ENCODE measurements at regions not wholly inside any gene's neighbourhood (a gene's known extent, or its start where the extent isn't known, plus 50 kb on each side); places are given as distances from the start of the nearest gene placed in this dataset.
A peak's percentile ranks its signal among the peaks of the same experiment; 100 is the strongest.

GRCh38 chr18:48477348-48477747 lies 61.5 kb upstream of the CTIF start:
- TF ChIP-seq POLR2AphosphoS5 (IDR thresholded peaks at IDR 0.05; ENCODE audit: insufficient read depth, low read depth, low read length) (no peak), POLR2A (IDR thresholded peaks at IDR 0.05; ENCODE audit: low read depth, low read length) (no peak), JUN (IDR thresholded peaks at IDR 0.05; ENCODE audit: borderline replicate concordance, insufficient read depth, insufficient read length, low read depth) (no peak)
- intact Hi-C loops (cut with micrococcal nuclease) (loop anchor here (2.0 to 10.0 kb wide), 2 partner anchors 85 to 757 kb away; no protein-coding TSS in a partner anchor), dilution Hi-C loops (cut with MboI; ENCODE audit: extremely low pct_ligation_motif_present, low sequenced_read_pairs) (no loop called here)
- Histone ChIP-seq H3K9me3 (replicated peaks; ENCODE audit: control insufficient read depth, insufficient read depth, low read length) (no peaks in the 10 kb centered on the region), H3K9me1 (replicated peaks; ENCODE audit: control insufficient read depth, extremely low read depth, insufficient read depth, low read length) (no peaks in the 10 kb centered on the region), H3K27me3 (ENCODE audit: control insufficient read depth in 2 of 2, insufficient read depth in 2 of 2, low read length in 2 of 2) (peaks cover 0 to 7% of the 10 kb centered on the region in 2 experiments), H3K4me1 (ENCODE audit: control insufficient read depth, extremely low read depth, insufficient read depth, low read length) (peaks cover 2% of the 10 kb centered on the region), H3K4me3 (replicated peaks in 1 of 3; ENCODE audit: insufficient read depth in 1 of 3, low read depth in 1 of 3, low read length in 3 of 3) (no peak overlapping the region), H4K20me1 (replicated peaks; ENCODE audit: control insufficient read depth, extremely low read depth, insufficient read depth, low read length) (no peaks in the 10 kb centered on the region), H3K79me2 (ENCODE audit: control insufficient read depth, insufficient read depth, low read length) (no peaks in the 10 kb centered on the region), H2AFZ (ENCODE audit: low read depth, low read length) (no peak overlapping the region), H3K4me2 (ENCODE audit: insufficient read depth, low read length) (no peak overlapping the region), H3K36me3 (ENCODE audit: control insufficient read depth in 2 of 2, extremely low read depth in 1 of 2, insufficient read depth in 2 of 2, low read length in 2 of 2) (no peaks in the 10 kb centered on the region), H3K9ac (replicated peaks; ENCODE audit: extremely low read depth, insufficient read depth, low read length) (no peak overlapping the region), H3K27ac (ENCODE audit: insufficient read depth, low read depth, low read length) (no peak overlapping the region)
- POLR2A ChIA-PET: interaction anchor here (0.5 kb wide), 1 partner anchor 127 kb away, joined by 4 read pairs; no protein-coding TSS in a partner anchor
- FAIRE-seq (peak; percentile 48), DNase-seq (ENCODE audit: low read depth, low spot score) (no peak)
- CTCF ChIA-PET: interaction anchor here (1.1 to 4.6 kb wide), 4 partner anchors 129 to 761 kb away, joined by 5 to 107 read pairs (median 28); no protein-coding TSS in a partner anchor
- BruUV-seq (replicated peaks): no TSS peak

- intact Hi-C loops (cut with micrococcal nuclease): loop anchor here (1.0 to 10.0 kb wide), 5 partner anchors 63 to 758 kb away; partner anchors contain the start of gene CTIF
- Histone ChIP-seq H3K4me2 (ENCODE audit: insufficient read depth, low read length) (no peak overlapping the region), H2AFZ (ENCODE audit: low read depth, low read length) (no peak overlapping the region), H3K4me3 (replicated peaks in 1 of 3; ENCODE audit: insufficient read depth in 1 of 3, low read depth in 1 of 3, low read length in 3 of 3) (no peak overlapping the region), H3K9me1 (replicated peaks; ENCODE audit: control insufficient read depth, extremely low read depth, insufficient read depth, low read length) (no peaks in the 10 kb centered on the region), H3K27me3 (ENCODE audit: control insufficient read depth in 2 of 2, insufficient read depth in 2 of 2, low read length in 2 of 2) (peaks cover 3 to 11% of the 10 kb centered on the region in 2 experiments), H3K9me3 (replicated peaks; ENCODE audit: control insufficient read depth, insufficient read depth, low read length) (no peaks in the 10 kb centered on the region), H3K27ac (ENCODE audit: insufficient read depth, low read depth, low read length) (no peak overlapping the region), H4K20me1 (replicated peaks; ENCODE audit: control insufficient read depth, extremely low read depth, insufficient read depth, low read length) (no peaks in the 10 kb centered on the region), H3K36me3 (ENCODE audit: control insufficient read depth in 2 of 2, extremely low read depth in 1 of 2, insufficient read depth in 2 of 2, low read length in 2 of 2) (no peaks in the 10 kb centered on the region), H3K4me1 (ENCODE audit: control insufficient read depth, extremely low read depth, insufficient read depth, low read length) (peaks cover 2% of the 10 kb centered on the region), H3K9ac (replicated peaks; ENCODE audit: extremely low read depth, insufficient read depth, low read length) (no peak overlapping the region), H3K79me2 (ENCODE audit: control insufficient read depth, insufficient read depth, low read length) (no peaks in the 10 kb centered on the region)
- TF ChIP-seq POLR2AphosphoS5 (IDR thresholded peaks at IDR 0.05; ENCODE audit: insufficient read depth, low read depth, low read length): no peak
- no peak for TF ChIP-seq GATA2 (IDR thresholded peaks at IDR 0.05; ENCODE audit: insufficient read depth, insufficient read length, low read depth, low read length)
- TF ChIP-seq EZH2 (IDR thresholded peaks at IDR 0.05; ENCODE audit: borderline replicate concordance, low read depth, low read length, severe bottlenecking): no peak
- TF ChIP-seq MYC (IDR thresholded peaks at IDR 0.05; ENCODE audit: low read depth, low read length): no peak
- no peak for TF ChIP-seq POLR2A (IDR thresholded peaks at IDR 0.05; ENCODE audit: low read depth, low read length)
- TF ChIP-seq JUN (IDR thresholded peaks at IDR 0.05; ENCODE audit: borderline replicate concordance, insufficient read depth, insufficient read length, low read depth): no peak
- no peak for TF ChIP-seq FOS (IDR thresholded peaks at IDR 0.05; ENCODE audit: borderline replicate concordance, insufficient read depth, low read length)
- TF ChIP-seq, protein P1, sequence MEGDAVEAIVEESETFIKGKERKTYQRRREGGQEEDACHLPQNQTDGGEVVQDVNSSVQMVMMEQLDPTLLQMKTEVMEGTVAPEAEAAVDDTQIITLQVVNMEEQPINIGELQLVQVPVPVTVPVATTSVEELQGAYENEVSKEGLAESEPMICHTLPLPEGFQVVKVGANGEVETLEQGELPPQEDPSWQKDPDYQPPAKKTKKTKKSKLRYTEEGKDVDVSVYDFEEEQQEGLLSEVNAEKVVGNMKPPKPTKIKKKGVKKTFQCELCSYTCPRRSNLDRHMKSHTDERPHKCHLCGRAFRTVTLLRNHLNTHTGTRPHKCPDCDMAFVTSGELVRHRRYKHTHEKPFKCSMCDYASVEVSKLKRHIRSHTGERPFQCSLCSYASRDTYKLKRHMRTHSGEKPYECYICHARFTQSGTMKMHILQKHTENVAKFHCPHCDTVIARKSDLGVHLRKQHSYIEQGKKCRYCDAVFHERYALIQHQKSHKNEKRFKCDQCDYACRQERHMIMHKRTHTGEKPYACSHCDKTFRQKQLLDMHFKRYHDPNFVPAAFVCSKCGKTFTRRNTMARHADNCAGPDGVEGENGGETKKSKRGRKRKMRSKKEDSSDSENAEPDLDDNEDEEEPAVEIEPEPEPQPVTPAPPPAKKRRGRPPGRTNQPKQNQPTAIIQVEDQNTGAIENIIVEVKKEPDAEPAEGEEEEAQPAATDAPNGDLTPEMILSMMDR (IDR thresholded peaks at IDR 0.05; ENCODE audit: extremely low read depth in 1 of 2, insufficient read depth in 1 of 2, low read depth in 1 of 2, low read length in 2 of 2): no peak
- TF ChIP-seq MAX (IDR thresholded peaks at IDR 0.05; ENCODE audit: insufficient read depth, insufficient read length): no peak
- BruUV-seq (replicated peaks): no TSS peak
- ChIA-PET POLR2A (no interaction called here), CTCF (interaction anchor here (0.7 to 4.6 kb wide), 19 partner anchors 8 to 762 kb away, joined by 3 to 107 read pairs (median 7); no protein-coding TSS in a partner anchor)
- dilution Hi-C loops (cut with MboI; ENCODE audit: extremely low pct_ligation_motif_present, low sequenced_read_pairs): no loop called here
- DNase-seq (ENCODE audit: low read depth, low spot score): no peak
- FAIRE-seq: no peak
Observed at GRCh38 chr18:48476550-48476917, 62.3 kb upstream of the CTIF start.

All from endothelial cell of umbilical vein (primary cell).